Uterus (tissue), 2 donors: ENCODE measurements at regions not wholly inside any gene's neighbourhood (a gene's known extent, or its start where the extent isn't known, plus 50 kb on each side); places are given as distances from the start of the nearest gene placed in this dataset.

Source experiments
- CTCF ChIP-seq, 4 experiments: fragments of 200-600 bp in 2 of 4; fragments of 450-650 bp in 2 of 4; sonication (generic) in 2 of 4; IDR thresholded peaks; one replicate each; pipeline ENCODE4 v1.5.1; 2016 to 2019; ENCODE audit warnings: antibody characterized with exemption in 4 of 4, mild to moderate bottlenecking in 2 of 4, moderate library complexity in 1 of 4
- POLR2A ChIP-seq, 2 donors: fragments of 450-650 bp; IDR thresholded peaks; one replicate each; pipeline ENCODE4 v1.6.1; 2016; ENCODE audit warnings: antibody characterized with exemption in 2 of 2, mild to moderate bottlenecking in 1 of 2, moderate library complexity in 1 of 2

GRCh38 chr1:98516306-98516705 is 145.2 kb upstream of the SNX7 start:
- no peak for TF ChIP-seq CTCF (IDR thresholded peaks at IDR 0.05)
- TF ChIP-seq POLR2A (IDR thresholded peaks at IDR 0.05), result no peak
